Neural cell (in vitro differentiated cells): ENCODE measurements at regions not wholly inside any gene's neighbourhood (a gene's known extent, or its start where the extent isn't known, plus 50 kb on each side); places are given as distances from the start of the nearest gene placed in this dataset.

Source experiments
- CTCF ChIP-seq: fragments of 450-650 bp; IDR thresholded peaks from 2 replicates; pipeline ENCODE4 v1.5.1; 2014; ENCODE audit warnings: antibody characterized with exemption, mild to moderate bottlenecking, moderate library complexity; ENCODE audit not compliant: poor library complexity, severe bottlenecking
- EP300 ChIP-seq: fragments of 450-650 bp; conservative IDR thresholded peaks from 2 replicates; pipeline ENCODE4 v1.6.1; 2014; ENCODE audit warnings: antibody characterized with exemption, mild to moderate bottlenecking, moderate library complexity; ENCODE audit not compliant: poor library complexity, severe bottlenecking
- POLR2AphosphoS5 ChIP-seq: IDR thresholded peaks from 2 replicates; pipeline ENCODE4 v1.6.1; 2012
- REST ChIP-seq: IDR thresholded peaks from 2 replicates; pipeline ENCODE4 v1.6.1; 2012; ENCODE audit warnings: borderline replicate concordance
- TAF1 ChIP-seq: IDR thresholded peaks from 2 replicates; pipeline ENCODE4 v1.6.1; 2012; ENCODE audit warnings: low read depth

GRCh38 chr12:58529114-58529665, 391.1 kb downstream of the LRIG3 start:
- TF ChIP-seq EP300 = no peak
- TF ChIP-seq CTCF = no peak
- no peak for TF ChIP-seq REST
- no peak for TF ChIP-seq POLR2AphosphoS5
- no peak for TF ChIP-seq TAF1
